LNCaP clone FGC (cell line): ENCODE measurements at regions not wholly inside any gene's neighbourhood (a gene's known extent, or its start where the extent isn't known, plus 50 kb on each side); places are given as distances from the start of the nearest gene placed in this dataset.
A peak's percentile ranks its signal among the peaks of the same experiment; 100 is the strongest.

Source experiments
- DNase-seq: peaks from one replicate; pipeline ENCODE4 v3.0.0-alpha.2; 2011; ENCODE audit warnings: low read depth
- H3K4me3 ChIP-seq: 2 replicates; pipeline ENCODE4 v1.5.1; 2011; ENCODE audit warnings: mild to moderate bottlenecking, low read depth, low read length, control low read depth
- CTCF ChIP-seq: IDR thresholded peaks from 2 replicates; pipeline ENCODE4 v1.5.1; 2012; ENCODE audit warnings: mild to moderate bottlenecking; ENCODE audit not compliant: control insufficient read depth, insufficient read depth; ENCODE audit errors: extremely low read depth

- H3K4me3 ChIP-seq: no peak overlapping the region
- DNase-seq: no peak
- no peak for TF ChIP-seq CTCF
Measured at GRCh38 chr21:24948186-24948585, 659.1 kb downstream of the MRPL39 start.

- no peak for TF ChIP-seq CTCF
- DNase-seq: no peak
- H3K4me3 ChIP-seq: no peak overlapping the region
Measured at GRCh38 chr21:24945910-24946309, 661.4 kb downstream of the MRPL39 start.

GRCh38 chr21:24941316-24942185 lies 665.7 kb downstream of the MRPL39 start:
- no peak overlapping the region for H3K4me3 ChIP-seq
- DNase-seq: peak; percentile 92
- no peak for TF ChIP-seq CTCF

GRCh38 chr21:24939291-24939690 lies 668.0 kb downstream of the MRPL39 start:
- DNase-seq: peak; percentile 81

GRCh38 chr21:24938573-24938972 lies 668.7 kb downstream of the MRPL39 start:
- TF ChIP-seq CTCF: no peak

More at GRCh38 chr21:24939291-24939690, 668.0 kb downstream of the MRPL39 start:
- TF ChIP-seq CTCF: no peak
- H3K4me3 ChIP-seq: no peak overlapping the region

GRCh38 chr21:24935991-24936390 lies 671.3 kb downstream of the MRPL39 start:
- DNase-seq: no peak
- H3K4me3 ChIP-seq: no peak overlapping the region
- no peak for TF ChIP-seq CTCF

More at GRCh38 chr21:24938573-24938972, 668.7 kb downstream of the MRPL39 start:
- no peak overlapping the region for H3K4me3 ChIP-seq
- no peak for DNase-seq
